K562 (cell line): ENCODE measurements at regions not wholly inside any gene's neighbourhood (a gene's known extent, or its start where the extent isn't known, plus 50 kb on each side); places are given as distances from the start of the nearest gene placed in this dataset.

Experiments
- ATAC-seq: fragments of 200-7000 bp; cut with Tn5 transposase; 3 replicates; pipeline ENCODE4 v1.9.1; 2020; ENCODE audit warnings: moderate library complexity
- BruUV-seq: library from RNA; stranded (reverse); fragments of 400-500 nt; replicated peaks from 2 replicates; lab custom pipeline; 2021; lab: Mats Ljungman, UMichigan
- CTCF ChIA-PET: fragments of 300-600 bp; formaldehyde crosslinking; extraction: SDS; loops from one replicate; lab custom pipeline; 2021; ENCODE audit warnings: low intra/inter-chr PET ratio; lab: Yijun Ruan, JAX
- POLR2A ChIA-PET: fragments of 300-600, 350-650 bp; sonication (Branson Sonifier 250); formaldehyde crosslinking; extraction: SDS; loops from one replicate; lab custom pipeline; 2021; ENCODE audit warnings: antibody characterized with exemption, inconsistent platforms; lab: Yijun Ruan, JAX
- DNase-seq, 4 experiments: peaks; one replicate each; pipeline versions ENCODE4 v3.0.0 to v3.0.0-alpha.2; 2011 to 2018; ENCODE audit warnings: low spot score in 3 of 4, mixed read lengths in 3 of 4; ENCODE audit errors: extremely low read depth in 1 of 4
- FAIRE-seq: peaks from 2 replicates; lab custom pipeline; 2011; peaks lifted over from hg19 to GRCh38; lab: Jason Lieb, UNC
- H2AFZ ChIP-seq: 2 replicates; pipeline ENCODE4 v1.6.0; 2011; ENCODE audit warnings: low read depth, low read length, control low read depth, inconsistent platforms
- H3K27ac ChIP-seq: fragments of 200-600 bp; 3 replicates; pipeline ENCODE4 v1.8.0; 2011; ENCODE audit warnings: low read depth, mild to moderate bottlenecking, control low read depth, inconsistent platforms, low read length, moderate library complexity, mixed read lengths; ENCODE audit errors: extremely low read depth
- H3K27me3 ChIP-seq, 2 experiments: fragments of 300-600 bp in 1 of 2; 2 replicates in 1 of 2; 3 replicates in 1 of 2; pipeline versions ENCODE4 v1.6.0 to v1.8.0; 2011; ENCODE audit warnings: inconsistent platforms in 2 of 2, low read length in 2 of 2, mild to moderate bottlenecking in 1 of 2, mixed read lengths in 1 of 2, moderate library complexity in 1 of 2; ENCODE audit not compliant: control insufficient read depth in 2 of 2, insufficient read depth in 2 of 2
- H3K36me3 ChIP-seq: fragments of 300-600 bp; 3 replicates; pipeline ENCODE4 v1.8.0; 2011; ENCODE audit warnings: mild to moderate bottlenecking, low read length, inconsistent platforms; ENCODE audit not compliant: control insufficient read depth, insufficient read depth
- H3K4me1 ChIP-seq, 2 experiments: fragments of 200-600 bp in 1 of 2; replicated peaks in 1 of 2; 2 replicates in 1 of 2; 3 replicates in 1 of 2; pipeline versions ENCODE4 v1.5.1 to v1.8.0; 2011; ENCODE audit warnings: inconsistent platforms in 2 of 2, low read length in 2 of 2, mild to moderate bottlenecking in 1 of 2, mixed read lengths in 1 of 2, moderate library complexity in 1 of 2; ENCODE audit not compliant: control insufficient read depth in 2 of 2, insufficient read depth in 2 of 2
- H3K4me2 ChIP-seq: 2 replicates; pipeline ENCODE4 v1.6.1; 2011; ENCODE audit warnings: low read length, control low read depth, inconsistent platforms, mixed read lengths; ENCODE audit not compliant: insufficient read depth
- H3K4me3 ChIP-seq: fragments of 200-600 bp; sonication (generic), shearing (Covaris generic); 2 replicates; pipeline ENCODE4 v1.5.1; 2016; ENCODE audit warnings: control low read depth, inconsistent platforms
- H3K79me2 ChIP-seq: fragments of 200-600 bp; 3 replicates; pipeline ENCODE4 v1.8.0; 2011; ENCODE audit warnings: low read length, inconsistent platforms; ENCODE audit not compliant: control insufficient read depth, insufficient read depth
- H3K9ac ChIP-seq, 2 experiments: 2 replicates each; pipeline versions ENCODE4 v1.6.0 to v1.6.1; 2011; ENCODE audit warnings: low read depth in 2 of 2, low read length in 2 of 2, control low read depth in 1 of 2, inconsistent platforms in 1 of 2, mild to moderate bottlenecking in 1 of 2, mixed read lengths in 1 of 2; ENCODE audit not compliant: insufficient read depth in 1 of 2
- H3K9me1 ChIP-seq: one replicate; pipeline ENCODE4 v1.6.0; 2011; ENCODE audit warnings: inconsistent platforms, mild to moderate bottlenecking, low read length, moderate library complexity; ENCODE audit not compliant: control insufficient read depth, insufficient read depth
- H3K9me3 ChIP-seq: replicated peaks from 2 replicates; pipeline ENCODE4 v1.5.1; 2011; ENCODE audit warnings: low read depth, low read length, inconsistent platforms; ENCODE audit not compliant: control insufficient read depth, insufficient read depth
- H4K20me1 ChIP-seq: replicated peaks from 2 replicates; pipeline ENCODE4 v1.6.1; 2011; ENCODE audit warnings: low read length, inconsistent platforms, mixed read lengths; ENCODE audit not compliant: control insufficient read depth, insufficient read depth
- DIDO1 ChIP-seq: fragments of 450-650 bp; IDR thresholded peaks from 2 replicates; pipeline ENCODE4 v1.6.1; 2016; ENCODE audit warnings: low read depth, missing biosample characterization, missing genetic modification characterization
- ELK3 ChIP-seq: fragments of 450-650 bp; formaldehyde crosslinking; IDR thresholded peaks from 2 replicates; pipeline ENCODE4 v1.4.0; 2020; ENCODE audit warnings: mild to moderate bottlenecking
- ETV1 ChIP-seq: fragments of 450-650 bp; conservative IDR thresholded peaks from 2 replicates; pipeline ENCODE4 v1.6.1; 2016; ENCODE audit warnings: missing genetic modification characterization, control low read depth, low read depth, missing compliant biosample characterization
- MEF2A ChIP-seq: IDR thresholded peaks from 2 replicates; pipeline ENCODE4 v1.6.1; 2011; ENCODE audit warnings: low read depth, mild to moderate bottlenecking, low read length, moderate library complexity; ENCODE audit not compliant: control insufficient read depth
- PKNOX1 ChIP-seq: fragments of 450-650 bp; IDR thresholded peaks from 2 replicates; pipeline ENCODE4 v1.6.1; 2016
- SRSF1 ChIP-seq: fragments of 200-400 bp; formaldehyde crosslinking; IDR thresholded peaks from 2 replicates; pipeline ENCODE4 v1.6.1; 2017; ENCODE audit warnings: mild to moderate bottlenecking, low read depth, low read length, moderate library complexity
- WGBS: fragments of 100-300 bp; shearing (Covaris generic); methylation state at CpG from one replicate; pipeline ENCODE4 v1.1.6; 2016; ENCODE audit warnings: low coverage, mixed read lengths; ENCODE audit not compliant: insufficient coverage; ENCODE audit errors: missing lambda C conversion rate; 5-methylcytosine and 5-hydroxymethylcytosine counted together
- in situ Hi-C: fragments of 300-500 bp; cut with MboI; formaldehyde crosslinking; loops from 4 replicates; pipeline ENCODE4 v1.15.0; 2018; ENCODE audit warnings: inconsistent platforms, mixed read lengths
- intact Hi-C: fragments of 100-400 bp; cut with micrococcal nuclease; formaldehyde crosslinking; loops from 2 replicates; pipeline ENCODE4 v1.14.2; 2022

GRCh38 chr5:103435136-103435889, 127.3 kb downstream of the NUDT12 start:
- DNase-seq: no peak
- TF ChIP-seq PKNOX1 (peak; percentile 64), ELK3 (CRISPR knock-in tag) (no peak), SRSF1 (no peak), ETV1 (tag) (no peak), MEF2A (peak; percentile 50; the same call in 1 of the 2 replicates), DIDO1 (tag) (no peak)
- TF ChIP-seq, all 486 proteins: peak for 2
- H3K4me2 ChIP-seq: no peak overlapping the region
- no peaks in the 10 kb centered on the region for H3K27me3 ChIP-seq
- H4K20me1 ChIP-seq: no peaks in the 10 kb centered on the region
- CTCF ChIA-PET: no interaction called here
- peaks cover 0 to 5% of the 10 kb centered on the region in 2 experiments; a peak in 2 of 5 replicates for H3K4me1 ChIP-seq
- intact Hi-C loops: no loop called here
- POLR2A ChIA-PET: interaction anchor here (1.5 kb wide), 1 partner anchor 17 kb away, joined by 3 read pairs; no protein-coding TSS in a partner anchor
- in situ Hi-C loops: no loop called here
- ATAC-seq: no peak
- no peaks in the 10 kb centered on the region for H3K36me3 ChIP-seq
- BruUV-seq: no TSS peak
- no peak overlapping the region for H3K4me3 ChIP-seq
- no peaks in the 10 kb centered on the region for H3K79me2 ChIP-seq
- no peak overlapping the region for H3K27ac ChIP-seq
- H3K9ac ChIP-seq: no peak overlapping the region
- no peak for FAIRE-seq
- H3K9me3 ChIP-seq: no peaks in the 10 kb centered on the region; the same call in 1 of the 2 replicates
- H2AFZ ChIP-seq: no peak overlapping the region
- H3K9me1 ChIP-seq: no peaks in the 10 kb centered on the region
- WGBS: 3% methylated on average over 4 of the region's 4 CpGs
